ENCODE measurements at regions not wholly inside any gene's neighbourhood (a gene's known extent, or its start where the extent isn't known, plus 50 kb on each side); places are given as distances from the start of the nearest gene placed in this dataset.
"Not testable (repeated sequence)": the region's sequence is repeated elsewhere in the genome, so short reads cannot be mapped to it uniquely, and the experiment has no call there.

DNA sequence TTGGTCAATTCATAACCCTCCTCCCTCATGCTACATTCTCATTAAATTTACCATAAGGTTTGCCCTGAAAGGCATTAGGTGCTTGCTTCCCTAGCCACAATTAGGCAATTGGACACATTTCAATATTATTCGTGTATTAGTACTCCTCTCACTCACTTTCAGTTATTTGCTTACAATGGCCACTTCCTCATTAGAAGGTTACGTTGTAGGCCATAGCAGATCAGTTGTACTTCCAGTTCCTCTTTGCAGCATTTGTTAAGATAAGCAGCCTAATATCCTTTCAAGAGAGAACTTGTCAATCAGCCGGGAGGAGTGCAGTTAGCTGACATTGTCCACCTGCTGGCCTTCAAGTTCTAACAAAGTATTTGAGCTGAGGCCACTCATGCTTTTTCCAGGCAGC is 1017.2 kb downstream of the PCDH7 start:
- DNase-seq (ENCODE audit: low read depth): no peak
- TF ChIP-seq, protein P1, sequence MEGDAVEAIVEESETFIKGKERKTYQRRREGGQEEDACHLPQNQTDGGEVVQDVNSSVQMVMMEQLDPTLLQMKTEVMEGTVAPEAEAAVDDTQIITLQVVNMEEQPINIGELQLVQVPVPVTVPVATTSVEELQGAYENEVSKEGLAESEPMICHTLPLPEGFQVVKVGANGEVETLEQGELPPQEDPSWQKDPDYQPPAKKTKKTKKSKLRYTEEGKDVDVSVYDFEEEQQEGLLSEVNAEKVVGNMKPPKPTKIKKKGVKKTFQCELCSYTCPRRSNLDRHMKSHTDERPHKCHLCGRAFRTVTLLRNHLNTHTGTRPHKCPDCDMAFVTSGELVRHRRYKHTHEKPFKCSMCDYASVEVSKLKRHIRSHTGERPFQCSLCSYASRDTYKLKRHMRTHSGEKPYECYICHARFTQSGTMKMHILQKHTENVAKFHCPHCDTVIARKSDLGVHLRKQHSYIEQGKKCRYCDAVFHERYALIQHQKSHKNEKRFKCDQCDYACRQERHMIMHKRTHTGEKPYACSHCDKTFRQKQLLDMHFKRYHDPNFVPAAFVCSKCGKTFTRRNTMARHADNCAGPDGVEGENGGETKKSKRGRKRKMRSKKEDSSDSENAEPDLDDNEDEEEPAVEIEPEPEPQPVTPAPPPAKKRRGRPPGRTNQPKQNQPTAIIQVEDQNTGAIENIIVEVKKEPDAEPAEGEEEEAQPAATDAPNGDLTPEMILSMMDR (conservative IDR thresholded peaks at IDR 0.05; ENCODE audit: low read depth, low read length): no peak
- H3K4me3 ChIP-seq (ENCODE audit: low read depth, low read length): no peak overlapping the region

DNA sequence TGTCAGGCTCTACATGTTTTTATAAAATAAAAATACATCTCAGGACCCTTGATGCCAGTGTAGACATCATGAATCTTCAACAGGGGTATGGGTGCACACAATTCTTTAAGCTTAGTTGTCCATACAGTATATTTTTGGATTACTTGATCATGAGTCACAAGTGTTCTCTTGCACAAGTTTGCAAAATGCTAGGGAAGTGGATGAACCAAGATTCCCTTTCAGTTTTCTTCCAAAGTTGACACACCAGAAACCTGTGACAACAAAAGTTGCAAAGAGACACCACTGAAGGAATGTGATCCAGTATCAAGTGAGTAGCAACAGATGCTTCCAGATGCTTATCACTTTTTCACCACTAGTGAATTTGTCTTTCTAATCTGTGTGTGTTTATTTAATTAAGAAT is 1021.2 kb downstream of the PCDH7 start:
- TF ChIP-seq, protein P1 (conservative IDR thresholded peaks at IDR 0.05; ENCODE audit: low read depth, low read length): no peak
- DNase-seq (ENCODE audit: low read depth): no peak
- H3K4me3 ChIP-seq (ENCODE audit: low read depth, low read length): no peak overlapping the region

DNA sequence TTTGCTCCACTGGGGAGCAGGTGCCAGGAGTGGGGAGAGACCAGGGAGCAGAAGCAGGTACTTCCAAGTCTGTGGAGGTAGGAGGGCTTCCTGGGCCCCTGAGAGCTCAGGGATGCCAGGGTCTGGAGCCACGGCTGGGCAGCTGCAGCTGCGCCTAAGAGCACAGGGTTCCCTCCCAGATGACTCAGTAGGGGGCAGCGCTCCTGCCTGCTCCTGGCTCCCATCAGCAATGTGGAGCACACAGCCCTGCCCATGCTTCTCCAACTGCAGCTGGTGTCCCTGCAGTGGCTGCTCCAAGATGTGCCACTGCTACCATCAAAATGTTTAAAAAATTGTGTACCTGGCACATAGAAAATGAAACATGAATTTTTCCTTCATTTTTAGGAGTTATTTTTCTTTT is 1028.2 kb downstream of the PCDH7 start:
- TF ChIP-seq, protein P1 (conservative IDR thresholded peaks at IDR 0.05; ENCODE audit: low read depth, low read length): no peak
- DNase-seq (ENCODE audit: low read depth): no peak

DNA sequence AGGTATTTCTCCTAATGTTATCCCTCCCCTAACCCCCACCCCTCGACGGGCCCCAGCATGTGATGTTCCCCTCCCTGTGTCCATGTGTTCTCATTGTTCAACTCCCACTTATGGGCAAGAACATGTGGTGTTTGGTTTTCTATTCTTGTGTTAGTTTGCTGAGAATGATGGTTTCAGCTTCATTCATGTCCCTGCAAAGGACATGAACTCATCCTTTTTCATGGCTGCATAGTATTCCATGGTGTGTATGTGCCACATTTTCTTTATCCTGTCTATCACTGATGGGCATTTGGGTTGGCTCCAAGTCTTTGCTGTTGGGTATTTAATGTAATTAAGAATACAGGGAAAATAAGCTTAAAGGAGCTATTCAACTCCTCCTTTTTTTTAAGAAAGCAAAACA is 1030.4 kb downstream of the PCDH7 start:
- DNase-seq (ENCODE audit: low read depth): not testable (repeated sequence)

More for the DNA sequence above, 1028.2 kb downstream of the PCDH7 start:
- no peak overlapping the region for H3K4me3 ChIP-seq (ENCODE audit: low read depth, low read length)

DNA sequence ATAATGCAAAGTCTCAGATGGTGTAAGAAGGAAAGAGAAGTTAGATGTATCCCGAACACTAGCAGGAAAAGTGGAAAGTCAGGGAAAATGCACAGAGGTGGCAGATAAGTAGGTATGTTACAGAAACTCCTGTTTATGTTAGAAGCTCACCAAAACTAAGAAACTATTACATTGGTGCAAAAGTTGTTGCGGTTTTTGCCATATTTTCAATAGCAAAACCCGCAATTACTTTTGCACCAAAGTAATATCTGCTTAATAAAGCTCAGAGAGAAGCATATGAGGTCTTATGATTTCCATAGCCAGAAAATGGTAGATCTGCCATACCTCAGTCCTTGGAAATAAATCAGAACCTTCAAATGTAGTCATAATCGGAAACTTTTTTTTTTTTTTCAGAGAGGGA is 1035.6 kb downstream of the PCDH7 start:
- H3K4me3 ChIP-seq (ENCODE audit: low read depth, low read length): no peak overlapping the region
- TF ChIP-seq, protein P1 (conservative IDR thresholded peaks at IDR 0.05; ENCODE audit: low read depth, low read length): no peak
- no peak for DNase-seq (ENCODE audit: low read depth)

More for the DNA sequence above, 1030.4 kb downstream of the PCDH7 start:
- not testable (repeated sequence) for H3K4me3 ChIP-seq (ENCODE audit: low read depth, low read length)

DNA sequence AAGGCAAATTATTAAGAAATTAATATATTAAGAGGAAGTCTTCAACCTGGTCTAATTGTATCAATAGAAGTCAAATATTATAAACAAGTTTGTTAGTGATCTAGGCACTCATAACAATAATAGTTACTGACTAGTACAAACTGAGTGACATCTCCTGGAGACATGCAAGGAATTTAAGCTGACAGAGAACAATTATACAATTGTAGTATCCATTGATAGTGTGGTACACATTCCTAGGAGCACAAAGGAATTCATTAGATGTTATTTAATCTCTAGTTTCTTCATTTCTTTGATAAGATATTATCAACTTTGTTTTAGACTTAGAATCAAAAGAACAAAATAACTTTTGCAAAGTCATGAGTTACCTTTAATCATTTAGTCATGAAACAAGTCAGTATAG is 1048.6 kb downstream of the PCDH7 start:
- TF ChIP-seq, protein P1 (conservative IDR thresholded peaks at IDR 0.05; ENCODE audit: low read depth, low read length): no peak
- no peak for DNase-seq (ENCODE audit: low read depth)

DNA sequence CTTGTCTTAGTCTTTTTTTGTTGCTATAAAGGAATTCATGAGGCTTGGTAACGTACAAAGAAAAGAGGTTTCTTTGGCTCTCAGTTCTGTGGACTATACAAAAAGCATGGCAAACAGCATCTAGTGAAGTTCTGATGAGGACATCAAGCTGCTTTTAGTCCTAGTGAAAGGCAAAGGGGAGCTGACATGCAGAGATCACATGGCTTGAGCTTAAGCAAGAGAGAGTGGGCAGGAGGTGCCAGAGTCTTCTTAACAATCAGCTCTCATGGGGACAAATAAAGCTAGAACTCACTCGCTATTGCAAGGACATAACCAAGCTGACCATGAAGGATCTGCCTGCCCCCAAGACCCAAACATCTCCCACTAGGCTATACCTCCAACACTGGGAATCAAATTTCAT is 1063.1 kb downstream of the PCDH7 start:
- TF ChIP-seq, protein P1 (conservative IDR thresholded peaks at IDR 0.05; ENCODE audit: low read depth, low read length): no peak
- no peak for DNase-seq (ENCODE audit: low read depth)
- no peak overlapping the region for H3K4me3 ChIP-seq (ENCODE audit: low read depth, low read length)

More for the DNA sequence above, 1048.6 kb downstream of the PCDH7 start:
- H3K4me3 ChIP-seq (ENCODE audit: low read depth, low read length): no peak overlapping the region

DNA sequence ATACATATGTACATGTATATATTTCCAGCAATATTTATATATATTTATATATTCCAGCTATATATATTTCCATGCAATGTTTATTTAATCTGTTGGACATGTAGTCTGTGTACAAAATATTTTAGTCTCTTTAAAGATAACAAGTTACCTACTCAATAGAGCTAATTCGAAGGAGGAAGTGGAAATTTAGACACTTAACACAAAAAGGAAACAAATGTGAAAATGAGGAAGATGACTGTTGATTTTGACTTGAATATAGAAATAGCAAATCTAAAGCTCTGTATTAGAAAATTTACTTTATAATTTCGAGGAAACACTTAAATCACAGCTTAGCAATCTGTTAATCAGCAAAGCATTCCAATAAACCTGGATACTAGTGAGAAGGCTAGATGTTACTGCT is 1064.4 kb downstream of the PCDH7 start:
- DNase-seq (ENCODE audit: low read depth): no peak
- no peak overlapping the region for H3K4me3 ChIP-seq (ENCODE audit: low read depth, low read length)
- TF ChIP-seq, protein P1 (conservative IDR thresholded peaks at IDR 0.05; ENCODE audit: low read depth, low read length): no peak
